ENCODE measurements at regions not wholly inside any gene's neighbourhood (a gene's known extent, or its start where the extent isn't known, plus 50 kb on each side); places are given as distances from the start of the nearest gene placed in this dataset.

GRCh38 chr5:89948977-89949376 is 460.6 kb downstream of the CETN3 start:
- no peak overlapping the region for H3K4me3 ChIP-seq
- H3K4me1 ChIP-seq = peaks cover 0 to 3% of the 10 kb centered on the region in 2 donors
- no peaks in the 10 kb centered on the region for H3K36me3 ChIP-seq
- intact Hi-C loops (cut with DNase I) = no loop called here
- H3K27me3 ChIP-seq = no peaks in the 10 kb centered on the region
- TF ChIP-seq, protein P1, sequence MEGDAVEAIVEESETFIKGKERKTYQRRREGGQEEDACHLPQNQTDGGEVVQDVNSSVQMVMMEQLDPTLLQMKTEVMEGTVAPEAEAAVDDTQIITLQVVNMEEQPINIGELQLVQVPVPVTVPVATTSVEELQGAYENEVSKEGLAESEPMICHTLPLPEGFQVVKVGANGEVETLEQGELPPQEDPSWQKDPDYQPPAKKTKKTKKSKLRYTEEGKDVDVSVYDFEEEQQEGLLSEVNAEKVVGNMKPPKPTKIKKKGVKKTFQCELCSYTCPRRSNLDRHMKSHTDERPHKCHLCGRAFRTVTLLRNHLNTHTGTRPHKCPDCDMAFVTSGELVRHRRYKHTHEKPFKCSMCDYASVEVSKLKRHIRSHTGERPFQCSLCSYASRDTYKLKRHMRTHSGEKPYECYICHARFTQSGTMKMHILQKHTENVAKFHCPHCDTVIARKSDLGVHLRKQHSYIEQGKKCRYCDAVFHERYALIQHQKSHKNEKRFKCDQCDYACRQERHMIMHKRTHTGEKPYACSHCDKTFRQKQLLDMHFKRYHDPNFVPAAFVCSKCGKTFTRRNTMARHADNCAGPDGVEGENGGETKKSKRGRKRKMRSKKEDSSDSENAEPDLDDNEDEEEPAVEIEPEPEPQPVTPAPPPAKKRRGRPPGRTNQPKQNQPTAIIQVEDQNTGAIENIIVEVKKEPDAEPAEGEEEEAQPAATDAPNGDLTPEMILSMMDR (IDR thresholded peaks at IDR 0.05) = no peak
- no peaks in the 10 kb centered on the region for H3K9me3 ChIP-seq
- DNase-seq (ENCODE audit: low spot score in 2 of 2) = no peak
- no peak overlapping the region for H3K27ac ChIP-seq

DNA sequence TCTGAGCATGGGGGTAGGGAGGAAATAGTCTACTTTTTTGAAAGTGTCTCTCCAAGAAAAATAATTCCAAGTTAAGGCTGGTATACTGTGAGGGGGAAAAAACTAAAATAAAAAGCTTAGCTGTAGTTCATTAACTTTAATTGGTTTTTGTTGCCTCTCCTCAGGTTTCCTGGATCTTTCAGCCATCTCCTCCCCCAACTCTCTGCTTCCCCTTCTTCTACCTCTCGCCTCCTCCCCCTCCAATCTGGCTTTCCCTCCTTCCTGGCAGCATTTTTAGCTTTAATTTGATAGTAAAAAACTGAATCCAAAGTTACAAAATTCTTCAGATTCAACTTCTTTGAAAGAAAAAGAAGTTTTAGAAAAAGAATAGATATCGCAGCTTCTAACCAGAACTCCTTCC is 462.6 kb downstream of the CETN3 start:
- TF ChIP-seq, protein P1 (IDR thresholded peaks at IDR 0.05) = no peak
- peak overlapping the region; percentile 38 to 63 for H3K27ac ChIP-seq
- H3K9me3 ChIP-seq = no peaks in the 10 kb centered on the region
- H3K4me1 ChIP-seq = peaks cover 0 to 3% of the 10 kb centered on the region in 2 donors
- no peaks in the 10 kb centered on the region for H3K36me3 ChIP-seq
- no peaks in the 10 kb centered on the region for H3K27me3 ChIP-seq
- intact Hi-C loops (cut with DNase I) = no loop called here
- no peak overlapping the region for H3K4me3 ChIP-seq
- no peak for DNase-seq (ENCODE audit: low spot score in 2 of 2)

DNA sequence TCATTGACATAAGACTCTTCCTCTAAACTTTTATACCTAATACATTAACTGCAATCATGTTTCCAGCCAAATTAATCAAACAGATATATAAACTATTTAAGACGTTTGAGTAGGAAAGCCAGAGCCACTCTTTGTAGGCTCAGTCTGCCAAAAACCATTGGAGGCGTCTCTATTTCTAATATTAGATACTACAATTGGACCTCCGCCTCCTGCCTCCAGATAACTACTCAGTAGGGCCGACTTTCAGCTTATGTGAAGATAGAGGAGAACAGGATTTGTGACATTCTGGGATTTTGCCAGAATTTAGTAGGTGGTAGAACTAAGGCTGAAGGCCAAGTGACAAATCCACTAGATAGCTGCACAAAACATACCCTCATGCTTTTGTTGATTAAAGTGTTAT is 463.0 kb downstream of the CETN3 start:
- Histone ChIP-seq H3K4me1 (peaks cover 0 to 3% of the 10 kb centered on the region in 2 donors), H3K27me3 (no peaks in the 10 kb centered on the region), H3K27ac (peak overlapping the region; percentile 38 to 63), H3K36me3 (no peaks in the 10 kb centered on the region), H3K4me3 (no peak overlapping the region), H3K9me3 (no peaks in the 10 kb centered on the region)
- TF ChIP-seq, protein P1 (IDR thresholded peaks at IDR 0.05) = no peak
- intact Hi-C loops (cut with DNase I) = no loop called here
- no peak for DNase-seq (ENCODE audit: low spot score in 2 of 2)

DNA sequence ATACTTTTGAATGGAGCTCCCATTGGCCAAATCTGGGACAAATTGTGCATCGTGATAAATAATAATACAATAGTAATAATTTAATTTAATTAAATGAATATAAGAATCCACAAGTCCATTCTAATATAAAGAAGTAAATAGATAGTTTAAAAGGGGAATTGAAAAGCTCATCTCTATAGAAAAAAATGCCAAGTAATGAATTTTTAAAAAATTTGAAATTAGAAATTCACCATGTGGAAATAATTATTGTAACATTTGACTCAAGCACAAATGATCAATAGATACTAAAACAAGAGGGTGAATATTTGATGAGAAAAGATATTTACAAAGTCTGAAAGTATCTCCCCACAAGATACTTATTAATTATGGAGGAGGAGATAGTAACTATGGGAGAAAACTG is 467.4 kb downstream of the CETN3 start:
- Histone ChIP-seq H3K36me3 (no peaks in the 10 kb centered on the region), H3K27ac (no peak overlapping the region), H3K9me3 (no peaks in the 10 kb centered on the region), H3K27me3 (no peaks in the 10 kb centered on the region), H3K4me1 (peaks cover 0 to 3% of the 10 kb centered on the region in 2 donors), H3K4me3 (no peak overlapping the region)
- no peak for DNase-seq (ENCODE audit: low spot score in 2 of 2)
- intact Hi-C loops (cut with DNase I) = no loop called here
- TF ChIP-seq, protein P1 (IDR thresholded peaks at IDR 0.05) = no peak

DNA sequence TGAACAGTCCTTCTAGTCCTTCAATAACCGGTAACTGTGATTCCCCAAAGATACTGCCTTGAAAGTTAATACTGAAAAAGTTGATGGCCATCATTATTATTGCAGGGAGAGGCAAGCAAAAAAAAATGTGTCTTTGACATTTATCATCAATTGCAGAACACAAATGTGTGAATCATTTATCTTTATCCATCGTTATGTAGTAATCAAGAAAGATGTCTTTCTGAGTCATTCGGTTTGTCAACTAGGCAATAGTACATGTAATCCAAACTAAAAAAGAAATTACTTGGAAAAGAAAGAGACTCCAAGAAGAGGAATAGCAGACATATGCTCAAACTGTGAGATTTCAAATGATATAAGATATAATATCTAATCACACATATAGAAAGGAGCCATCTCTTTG is 473.0 kb downstream of the CETN3 start:
- TF ChIP-seq, protein P1 (IDR thresholded peaks at IDR 0.05) = no peak
- peaks cover 0 to 5% of the 10 kb centered on the region in 2 donors for H3K4me1 ChIP-seq
- H3K4me3 ChIP-seq = no peak overlapping the region
- H3K27me3 ChIP-seq = no peaks in the 10 kb centered on the region
- intact Hi-C loops (cut with DNase I) = loop anchor here (10.0 kb wide), 1 partner anchor 328 kb away; no protein-coding TSS in a partner anchor
- no peak overlapping the region for H3K27ac ChIP-seq
- no peak for DNase-seq (ENCODE audit: low spot score in 2 of 2)
- H3K36me3 ChIP-seq = no peaks in the 10 kb centered on the region
- no peaks in the 10 kb centered on the region for H3K9me3 ChIP-seq

- H3K4me3 ChIP-seq = no peak overlapping the region
- no peak for DNase-seq (ENCODE audit: low spot score in 2 of 2)
- TF ChIP-seq, protein P1 (IDR thresholded peaks at IDR 0.05) = no peak
- H3K36me3 ChIP-seq = no peaks in the 10 kb centered on the region
- no peak overlapping the region for H3K27ac ChIP-seq
- H3K4me1 ChIP-seq = peaks cover 0 to 10% of the 10 kb centered on the region in 2 donors
- intact Hi-C loops (cut with DNase I) = loop anchor here (10.0 kb wide), 1 partner anchor 331 kb away; no protein-coding TSS in a partner anchor
- H3K27me3 ChIP-seq = no peaks in the 10 kb centered on the region
- no peaks in the 10 kb centered on the region for H3K9me3 ChIP-seq
These were observed 475.5 kb downstream of the CETN3 start for GRCh38 chr5:89934069-89934468.
